ENCODE measurements at regions not wholly inside any gene's neighbourhood (a gene's known extent, or its start where the extent isn't known, plus 50 kb on each side); places are given as distances from the start of the nearest gene placed in this dataset.

DNA sequence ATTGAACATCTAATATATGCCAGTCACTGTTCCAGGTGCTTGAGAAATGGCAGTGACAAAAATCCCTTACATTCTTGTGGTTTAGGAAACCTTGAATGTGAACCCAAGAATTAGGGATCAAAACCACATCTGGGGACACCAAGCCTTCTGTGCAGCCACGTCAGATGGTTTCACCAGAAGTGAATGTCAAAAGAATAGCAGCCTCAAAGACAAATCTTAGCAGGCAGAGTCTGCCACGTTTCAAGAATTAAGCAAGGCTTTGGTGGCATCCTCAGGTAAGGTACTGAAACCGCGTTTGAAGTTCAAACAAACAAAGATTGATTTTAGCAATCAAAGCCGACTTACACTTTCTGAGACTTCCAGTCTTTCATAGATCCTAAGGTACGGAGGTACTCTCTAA lies 225.5 kb upstream of the GNAI1 start:
- Histone ChIP-seq H3K4me3 (no peak overlapping the region), H3K9me3 (no peaks in the 10 kb centered on the region), H3K36me3 (no peaks in the 10 kb centered on the region), H3K4me1 (no peaks in the 10 kb centered on the region), H3K27me3 (no peaks in the 10 kb centered on the region), H3K27ac (no peak overlapping the region)
- TF ChIP-seq POLR2A (IDR thresholded peaks at IDR 0.05): no peak
- no peak for TF ChIP-seq CTCF (IDR thresholded peaks at IDR 0.05)
- DNase-seq: no peak
- intact Hi-C loops (cut with DNase I; ENCODE audit: low total_unique reads): no loop called here

- Histone ChIP-seq H3K9me3 (no peaks in the 10 kb centered on the region), H3K27me3 (no peaks in the 10 kb centered on the region), H3K4me3 (no peak overlapping the region), H3K27ac (no peak overlapping the region), H3K36me3 (no peaks in the 10 kb centered on the region), H3K4me1 (no peaks in the 10 kb centered on the region)
- no peak for DNase-seq
- no peak for TF ChIP-seq CTCF (IDR thresholded peaks at IDR 0.05)
- no peak for TF ChIP-seq POLR2A (IDR thresholded peaks at IDR 0.05)
- intact Hi-C loops (cut with DNase I; ENCODE audit: low total_unique reads): no loop called here
These were observed 237.5 kb upstream of the GNAI1 start for GRCh38 chr7:79897166-79897565.

- Histone ChIP-seq H3K4me1 (no peaks in the 10 kb centered on the region), H3K36me3 (no peaks in the 10 kb centered on the region), H3K27ac (no peak overlapping the region), H3K27me3 (no peaks in the 10 kb centered on the region), H3K4me3 (no peak overlapping the region), H3K9me3 (no peaks in the 10 kb centered on the region)
- DNase-seq: no peak
- intact Hi-C loops (cut with DNase I; ENCODE audit: low total_unique reads): no loop called here
- no peak for TF ChIP-seq CTCF (IDR thresholded peaks at IDR 0.05)
These were observed 240.6 kb upstream of the GNAI1 start for GRCh38 chr7:79893991-79894390.

DNA sequence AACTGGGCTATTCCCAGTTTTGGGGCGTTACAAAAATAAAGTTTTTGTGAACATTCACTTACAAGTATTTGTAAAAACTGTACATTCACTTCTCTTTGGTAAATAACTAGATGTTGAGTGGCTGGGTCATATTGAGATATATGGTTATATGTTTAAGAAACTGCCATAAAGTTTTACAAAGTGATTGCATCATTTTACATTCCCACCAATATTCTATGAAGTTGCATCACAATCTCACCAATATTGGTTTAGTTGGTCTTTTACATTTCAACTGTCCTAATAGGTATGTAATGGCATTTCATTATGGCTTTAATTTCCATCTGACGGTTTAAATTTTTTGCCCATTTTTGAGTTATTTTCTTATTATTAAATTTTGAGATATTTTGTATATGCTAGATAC lies 251.7 kb upstream of the GNAI1 start:
- TF ChIP-seq POLR2A (IDR thresholded peaks at IDR 0.05) (no peak), CTCF (IDR thresholded peaks at IDR 0.05) (no peak)
- Histone ChIP-seq H3K4me3 (no peak overlapping the region), H3K27me3 (no peaks in the 10 kb centered on the region), H3K27ac (no peak overlapping the region), H3K36me3 (no peaks in the 10 kb centered on the region), H3K9me3 (no peaks in the 10 kb centered on the region), H3K4me1 (no peaks in the 10 kb centered on the region)
- DNase-seq: no peak
- intact Hi-C loops (cut with DNase I; ENCODE audit: low total_unique reads): no loop called here

DNA sequence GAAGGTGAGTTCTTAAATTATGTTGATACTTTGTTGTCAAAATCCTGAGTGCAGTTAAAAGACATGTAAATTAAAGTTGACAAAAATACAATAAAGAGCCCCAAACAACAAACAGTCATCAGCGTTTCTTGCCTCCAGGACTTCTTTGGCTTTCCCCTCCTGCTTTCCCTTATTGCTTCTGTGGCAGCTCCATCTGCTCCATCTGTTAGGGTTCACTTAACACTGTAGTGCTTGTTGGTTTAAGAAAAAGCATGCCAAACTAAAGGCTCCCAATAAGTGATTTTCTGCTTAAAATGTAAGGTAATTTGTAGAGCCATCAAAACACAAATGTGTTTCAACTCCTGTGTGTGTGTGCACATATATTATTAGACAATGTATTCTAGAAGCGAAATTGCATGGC lies 254.3 kb upstream of the GNAI1 start:
- H3K27me3 ChIP-seq: no peaks in the 10 kb centered on the region
- intact Hi-C loops (cut with DNase I; ENCODE audit: low total_unique reads): no loop called here
- DNase-seq: no peak
- no peaks in the 10 kb centered on the region for H3K9me3 ChIP-seq
- TF ChIP-seq POLR2A (IDR thresholded peaks at IDR 0.05) (no peak), CTCF (IDR thresholded peaks at IDR 0.05) (no peak)
- H3K4me3 ChIP-seq: no peak overlapping the region
- H3K36me3 ChIP-seq: no peaks in the 10 kb centered on the region
- H3K4me1 ChIP-seq: no peaks in the 10 kb centered on the region
- H3K27ac ChIP-seq: no peak overlapping the region

Measured in uterus (tissue), 3 donors.